SH-SY5Y (cell line): ENCODE measurements at regions not wholly inside any gene's neighbourhood (a gene's known extent, or its start where the extent isn't known, plus 50 kb on each side); places are given as distances from the start of the nearest gene placed in this dataset.

Experiments used
- GATA2 ChIP-seq: IDR thresholded peaks from 2 replicates; pipeline ENCODE4 v1.6.1; 2011; ENCODE audit warnings: mild to moderate bottlenecking, low read depth, low read length
- GATA3 ChIP-seq: IDR thresholded peaks from 2 replicates; pipeline ENCODE4 v1.6.1; 2011; ENCODE audit warnings: low read depth, mild to moderate bottlenecking, low read length, moderate library complexity

DNA sequence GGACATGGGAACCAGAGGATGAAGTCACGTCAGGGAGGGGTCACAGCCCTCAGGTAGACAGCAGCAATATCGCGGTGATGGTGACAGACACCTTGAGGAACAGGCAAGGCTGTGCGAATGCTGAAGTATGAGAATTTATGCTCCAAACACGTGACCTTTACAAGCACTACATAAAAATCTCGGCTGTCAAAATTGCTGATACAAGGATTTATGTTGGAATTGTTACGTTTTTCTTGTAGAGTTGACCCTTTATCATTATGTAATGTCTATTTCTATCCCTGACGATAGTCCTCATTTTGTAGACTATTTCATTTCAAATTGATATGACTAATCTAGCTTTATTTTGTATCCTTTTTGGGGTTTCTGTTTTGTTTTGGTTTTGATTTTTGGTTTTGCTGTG is 311.1 kb downstream of the C6orf118 start:
- TF ChIP-seq GATA3 (no peak), GATA2 (no peak)
